ENCODE measurements at regions not wholly inside any gene's neighbourhood (a gene's known extent, or its start where the extent isn't known, plus 50 kb on each side); places are given as distances from the start of the nearest gene placed in this dataset.

GRCh38 chr9:107110153-107110552 lies 172.9 kb upstream of the RAD23B start:
- TF ChIP-seq POLR2AphosphoS5 (IDR thresholded peaks at IDR 0.05) (no peak), CTCF (IDR thresholded peaks at IDR 0.05) (no peak), POLR2A (IDR thresholded peaks at IDR 0.05; ENCODE audit: low read depth) (no peak), EP300 (IDR thresholded peaks at IDR 0.05) (no peak)
- Histone ChIP-seq H3K36me3 (no peaks in the 10 kb centered on the region), H3K27me3 (no peaks in the 10 kb centered on the region), H3K4me1 (no peaks in the 10 kb centered on the region), H3K27ac (replicated peaks in 1 of 4) (no peak overlapping the region), H3K9me3 (no peaks in the 10 kb centered on the region), H3K4me3 (no peak overlapping the region)
- intact Hi-C loops (cut with DNase I): no loop called here
- no peak for DNase-seq (ENCODE audit: extremely low spot score)
- 87% methylated on average over 2 of the region's 2 CpGs for WGBS

DNA sequence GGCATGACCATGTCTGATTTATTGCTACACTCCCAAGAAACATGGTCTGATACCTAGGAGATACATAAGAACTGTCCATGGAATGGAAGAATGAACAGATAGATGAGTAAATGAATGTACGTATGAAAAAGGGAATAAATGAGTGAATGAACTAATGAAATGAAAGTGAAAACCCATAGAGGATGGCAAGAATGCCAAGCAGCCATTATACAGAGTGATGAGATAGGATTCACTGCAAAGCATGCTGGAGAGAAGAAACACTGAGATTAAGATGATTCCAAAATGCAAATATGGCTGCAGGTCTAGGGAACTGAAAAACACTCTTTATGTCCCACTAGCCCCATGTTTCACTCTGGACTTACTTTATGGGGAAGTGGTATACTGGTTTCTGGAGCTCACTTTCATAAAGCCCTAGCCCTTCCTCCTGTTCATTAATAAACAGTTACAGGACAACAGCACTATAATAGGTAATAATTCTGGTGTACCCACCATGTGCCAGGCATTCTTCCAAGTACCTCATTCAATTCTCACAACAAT lies 170.3 kb upstream of the RAD23B start:
- WGBS: 52% methylated on average over 1 of the region's 1 CpG
- H3K4me1 ChIP-seq: no peaks in the 10 kb centered on the region
- no peaks in the 10 kb centered on the region for H3K27me3 ChIP-seq
- no peaks in the 10 kb centered on the region for H3K36me3 ChIP-seq
- no peak overlapping the region for H3K27ac ChIP-seq (replicated peaks in 1 of 4)
- no peaks in the 10 kb centered on the region for H3K9me3 ChIP-seq
- TF ChIP-seq POLR2A (IDR thresholded peaks at IDR 0.05; ENCODE audit: low read depth): no peak
- TF ChIP-seq CTCF (IDR thresholded peaks at IDR 0.05): no peak
- TF ChIP-seq EP300 (IDR thresholded peaks at IDR 0.05): no peak
- TF ChIP-seq POLR2AphosphoS5 (IDR thresholded peaks at IDR 0.05): no peak
- H3K4me3 ChIP-seq: no peak overlapping the region
- intact Hi-C loops (cut with DNase I): no loop called here
- no peak for DNase-seq (ENCODE audit: extremely low spot score)

- DNase-seq (ENCODE audit: extremely low spot score): no peak
- no peaks in the 10 kb centered on the region for H3K36me3 ChIP-seq
- TF ChIP-seq POLR2AphosphoS5 (IDR thresholded peaks at IDR 0.05) (no peak), POLR2A (IDR thresholded peaks at IDR 0.05; ENCODE audit: low read depth) (no peak), CTCF (IDR thresholded peaks at IDR 0.05) (no peak), EP300 (IDR thresholded peaks at IDR 0.05) (no peak)
- no peak overlapping the region for H3K4me3 ChIP-seq
- H3K9me3 ChIP-seq: no peaks in the 10 kb centered on the region
- 78% methylated on average over 6 of the region's 6 CpGs for WGBS
- peaks cover 0 to 5% (median 0%) of the 10 kb centered on the region in 4 donors for H3K4me1 ChIP-seq
- H3K27ac ChIP-seq (replicated peaks in 1 of 4): no peak overlapping the region
- no peaks in the 10 kb centered on the region for H3K27me3 ChIP-seq
- intact Hi-C loops (cut with DNase I): no loop called here
Observed at GRCh38 chr9:107118863-107119624, 164.0 kb upstream of the RAD23B start.

GRCh38 chr9:107119735-107120134 lies 163.3 kb upstream of the RAD23B start:
- no peaks in the 10 kb centered on the region for H3K9me3 ChIP-seq
- peaks cover 0 to 5% (median 0%) of the 10 kb centered on the region in 4 donors for H3K4me1 ChIP-seq
- no peak overlapping the region for H3K4me3 ChIP-seq
- 90% methylated on average over 7 of the region's 7 CpGs for WGBS
- TF ChIP-seq POLR2A (IDR thresholded peaks at IDR 0.05; ENCODE audit: low read depth) (no peak), EP300 (IDR thresholded peaks at IDR 0.05) (no peak), CTCF (IDR thresholded peaks at IDR 0.05) (no peak), POLR2AphosphoS5 (IDR thresholded peaks at IDR 0.05) (no peak)
- intact Hi-C loops (cut with DNase I): no loop called here
- DNase-seq (ENCODE audit: extremely low spot score): no peak
- H3K27me3 ChIP-seq: no peaks in the 10 kb centered on the region
- H3K36me3 ChIP-seq: no peaks in the 10 kb centered on the region
- no peak overlapping the region for H3K27ac ChIP-seq (replicated peaks in 1 of 4)

Measured in esophagus muscularis mucosa (tissue), 4 donors.